ENCODE measurements at regions not wholly inside any gene's neighbourhood (a gene's known extent, or its start where the extent isn't known, plus 50 kb on each side); places are given as distances from the start of the nearest gene placed in this dataset.

DNA sequence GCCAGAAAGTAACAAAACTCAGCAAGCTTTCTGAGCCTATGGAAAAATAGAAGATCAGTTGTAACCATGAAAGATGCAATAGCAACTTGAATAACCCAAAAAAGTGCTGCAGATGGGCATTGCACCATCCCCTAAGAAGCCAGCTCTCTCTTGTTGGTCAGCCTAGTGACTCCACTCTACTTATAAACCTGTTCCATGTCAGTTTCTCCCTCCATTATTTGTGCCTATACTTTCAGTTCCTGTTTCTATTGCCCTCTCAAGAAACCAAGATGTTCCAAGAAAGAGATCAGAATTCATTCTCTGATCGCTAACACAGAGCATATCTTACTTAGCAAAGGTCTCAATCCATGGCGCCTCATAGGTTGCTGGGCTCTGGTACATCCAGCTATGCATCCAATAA is 170.3 kb upstream of the MAP2 start:
- Histone ChIP-seq H3K4me2 (ENCODE audit: insufficient read depth, insufficient read length, low read length) (no peak overlapping the region), H3K9ac (ENCODE audit: extremely low read depth, insufficient read length, low read length) (no peak overlapping the region), H3K79me2 (ENCODE audit: insufficient read depth, low read length) (no peaks in the 10 kb centered on the region), H3K27ac (ENCODE audit: insufficient read length, low read depth, low read length) (no peak overlapping the region), H2BK120ac (ENCODE audit: low read depth, low read length, poor library complexity, severe bottlenecking) (no peak overlapping the region), H3K4me1 (ENCODE audit: insufficient read depth, low read length) (no peaks in the 10 kb centered on the region), H3K56ac (ENCODE audit: insufficient read length, low read depth, low read length) (no peak overlapping the region), H3K9me3 (ENCODE audit: control insufficient read depth, low read depth, low read length) (no peaks in the 10 kb centered on the region), H3K4ac (ENCODE audit: low read depth, low read length) (no peak overlapping the region), H2AK5ac (ENCODE audit: insufficient read length, low read length) (no peak overlapping the region), H4K91ac (ENCODE audit: insufficient read length, low read depth, low read length) (no peak overlapping the region), H2BK5ac (ENCODE audit: insufficient read length, low read length) (no peak overlapping the region), H3K14ac (ENCODE audit: insufficient read depth, low read length) (no peak overlapping the region), H4K5ac (ENCODE audit: insufficient read length, low read depth, low read length) (no peak overlapping the region), H4K8ac (replicated peaks; ENCODE audit: insufficient read length, low read depth, low read length) (no peak overlapping the region), H3K79me1 (ENCODE audit: insufficient read depth, low read depth, low read length, poor library complexity, severe bottlenecking) (no peaks in the 10 kb centered on the region), H2AFZ (ENCODE audit: low read length) (no peak overlapping the region), H3K23ac (ENCODE audit: insufficient read length, low read depth, low read length) (no peak overlapping the region), H3K18ac (ENCODE audit: insufficient read length, low read depth, low read length) (no peak overlapping the region), H2BK20ac (ENCODE audit: low read depth, low read length, poor library complexity, severe bottlenecking) (no peak overlapping the region), H3T11ph (ENCODE audit: low read length) (no peak overlapping the region), H4K20me1 (ENCODE audit: control insufficient read depth, insufficient read depth, insufficient read length) (no peaks in the 10 kb centered on the region), H3K23me2 (ENCODE audit: insufficient read length, low read depth, low read length, poor library complexity, severe bottlenecking) (no peaks in the 10 kb centered on the region), H2BK12ac (ENCODE audit: insufficient read length, low read depth, low read length) (no peak overlapping the region), H2BK15ac (ENCODE audit: low read depth, low read length) (no peak overlapping the region), H3K27me3 (ENCODE audit: insufficient read depth, low read length) (no peaks in the 10 kb centered on the region)
- H3K9me3 Mint-ChIP-seq, result peaks cover 11 to 12% of the 10 kb centered on the region in 2 experiments; a peak in 4 of 5 replicates
- H3K36me3 Mint-ChIP-seq (ENCODE audit: insufficient read depth in 1 of 3, low read depth in 3 of 3), result peaks cover 2 to 12% (median 7%) of the 10 kb centered on the region in 3 experiments; a peak in 4 of 7 replicates
- H3K27me3 Mint-ChIP-seq (ENCODE audit: low read depth), result no peaks in the 10 kb centered on the region
- no peak for DNase-seq
- TF ChIP-seq, protein P1, sequence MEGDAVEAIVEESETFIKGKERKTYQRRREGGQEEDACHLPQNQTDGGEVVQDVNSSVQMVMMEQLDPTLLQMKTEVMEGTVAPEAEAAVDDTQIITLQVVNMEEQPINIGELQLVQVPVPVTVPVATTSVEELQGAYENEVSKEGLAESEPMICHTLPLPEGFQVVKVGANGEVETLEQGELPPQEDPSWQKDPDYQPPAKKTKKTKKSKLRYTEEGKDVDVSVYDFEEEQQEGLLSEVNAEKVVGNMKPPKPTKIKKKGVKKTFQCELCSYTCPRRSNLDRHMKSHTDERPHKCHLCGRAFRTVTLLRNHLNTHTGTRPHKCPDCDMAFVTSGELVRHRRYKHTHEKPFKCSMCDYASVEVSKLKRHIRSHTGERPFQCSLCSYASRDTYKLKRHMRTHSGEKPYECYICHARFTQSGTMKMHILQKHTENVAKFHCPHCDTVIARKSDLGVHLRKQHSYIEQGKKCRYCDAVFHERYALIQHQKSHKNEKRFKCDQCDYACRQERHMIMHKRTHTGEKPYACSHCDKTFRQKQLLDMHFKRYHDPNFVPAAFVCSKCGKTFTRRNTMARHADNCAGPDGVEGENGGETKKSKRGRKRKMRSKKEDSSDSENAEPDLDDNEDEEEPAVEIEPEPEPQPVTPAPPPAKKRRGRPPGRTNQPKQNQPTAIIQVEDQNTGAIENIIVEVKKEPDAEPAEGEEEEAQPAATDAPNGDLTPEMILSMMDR (conservative IDR thresholded peaks at IDR 0.05), result no peak
- H3K27ac Mint-ChIP-seq, result no peak overlapping the region
- WGBS (ENCODE audit: extremely low coverage, insufficient read length, low lambda C conversion rate), result no CpG with 5 or more reads among the region's 2 CpGs
- H3K4me3 Mint-ChIP-seq, result no peak overlapping the region
- H3K4me1 Mint-ChIP-seq, result no peaks in the 10 kb centered on the region

Data from H9 (cell line).